ENCODE measurements at regions not wholly inside any gene's neighbourhood (a gene's known extent, or its start where the extent isn't known, plus 50 kb on each side); places are given as distances from the start of the nearest gene placed in this dataset.

GRCh38 chr14:104517426-104517825 lies 62.1 kb upstream of the C14orf180 start:
- no peaks in the 10 kb centered on the region for H3K4me1 Mint-ChIP-seq (ENCODE audit: low read depth)
- peaks cover 11% of the 10 kb centered on the region for H3K9me3 Mint-ChIP-seq (ENCODE audit: low read depth)
- no peak for DNase-seq (ENCODE audit: low spot score)
- no peak for TF ChIP-seq CTCF (IDR thresholded peaks at IDR 0.05)
- no peak overlapping the region for H3K27ac Mint-ChIP-seq (ENCODE audit: unreplicated experiment)
- H3K36me3 Mint-ChIP-seq (ENCODE audit: low read depth): no peaks in the 10 kb centered on the region
- peaks cover 4% of the 10 kb centered on the region for H3K27me3 Mint-ChIP-seq (ENCODE audit: low read depth)
- no peak overlapping the region for H3K4me3 Mint-ChIP-seq (ENCODE audit: unreplicated experiment)

GRCh38 chr14:104517867-104518266 lies 61.7 kb upstream of the C14orf180 start:
- H3K4me3 Mint-ChIP-seq (ENCODE audit: unreplicated experiment): no peak overlapping the region
- no peak for TF ChIP-seq CTCF (IDR thresholded peaks at IDR 0.05)
- H3K27ac Mint-ChIP-seq (ENCODE audit: unreplicated experiment): no peak overlapping the region
- no peaks in the 10 kb centered on the region for H3K36me3 Mint-ChIP-seq (ENCODE audit: low read depth)
- peaks cover 11% of the 10 kb centered on the region for H3K9me3 Mint-ChIP-seq (ENCODE audit: low read depth)
- H3K27me3 Mint-ChIP-seq (ENCODE audit: low read depth): peaks cover 2% of the 10 kb centered on the region
- H3K4me1 Mint-ChIP-seq (ENCODE audit: low read depth): no peaks in the 10 kb centered on the region
- no peak for DNase-seq (ENCODE audit: low spot score)

- H3K36me3 Mint-ChIP-seq (ENCODE audit: low read depth): no peaks in the 10 kb centered on the region
- TF ChIP-seq CTCF (IDR thresholded peaks at IDR 0.05): no peak
- no peak for DNase-seq (ENCODE audit: low spot score)
- H3K27me3 Mint-ChIP-seq (ENCODE audit: low read depth): peaks cover 2% of the 10 kb centered on the region
- no peak overlapping the region for H3K27ac Mint-ChIP-seq (ENCODE audit: unreplicated experiment)
- H3K9me3 Mint-ChIP-seq (ENCODE audit: low read depth): peaks cover 11% of the 10 kb centered on the region
- no peak overlapping the region for H3K4me3 Mint-ChIP-seq (ENCODE audit: unreplicated experiment)
- H3K4me1 Mint-ChIP-seq (ENCODE audit: low read depth): no peaks in the 10 kb centered on the region
These were observed 60.8 kb upstream of the C14orf180 start for GRCh38 chr14:104518659-104519350.

- Mint-ChIP-seq H3K9me3 (ENCODE audit: low read depth) (peaks cover 12% of the 10 kb centered on the region), H3K4me3 (ENCODE audit: unreplicated experiment) (no peak overlapping the region), H3K4me1 (ENCODE audit: low read depth) (no peaks in the 10 kb centered on the region), H3K27me3 (ENCODE audit: low read depth) (no peaks in the 10 kb centered on the region), H3K36me3 (ENCODE audit: low read depth) (no peaks in the 10 kb centered on the region), H3K27ac (ENCODE audit: unreplicated experiment) (no peak overlapping the region)
- no peak for TF ChIP-seq CTCF (IDR thresholded peaks at IDR 0.05)
- DNase-seq (ENCODE audit: low spot score): no peak
These were observed 59.8 kb upstream of the C14orf180 start for GRCh38 chr14:104519721-104520120.

- TF ChIP-seq CTCF (IDR thresholded peaks at IDR 0.05): no peak
- Mint-ChIP-seq H3K27ac (ENCODE audit: unreplicated experiment) (no peak overlapping the region), H3K36me3 (ENCODE audit: low read depth) (no peaks in the 10 kb centered on the region), H3K9me3 (ENCODE audit: low read depth) (peaks cover 19% of the 10 kb centered on the region), H3K4me1 (ENCODE audit: low read depth) (no peaks in the 10 kb centered on the region), H3K27me3 (ENCODE audit: low read depth) (no peaks in the 10 kb centered on the region), H3K4me3 (ENCODE audit: unreplicated experiment) (no peak overlapping the region)
- no peak for DNase-seq (ENCODE audit: low spot score)
These were observed 58.7 kb upstream of the C14orf180 start for GRCh38 chr14:104520620-104521410.

Data from chondrocyte (in vitro differentiated cells).